Peyer's patch (tissue), 4 donors: ENCODE measurements at regions not wholly inside any gene's neighbourhood (a gene's known extent, or its start where the extent isn't known, plus 50 kb on each side); places are given as distances from the start of the nearest gene placed in this dataset.

Source experiments
- POLR2A ChIP-seq, 2 donors: fragments of 450-650 bp; IDR thresholded peaks; one replicate each; pipeline ENCODE4 v1.5.1; 2017; ENCODE audit warnings: antibody characterized with exemption in 2 of 2, mild to moderate bottlenecking in 2 of 2, moderate library complexity in 2 of 2
- TF ChIP-seq, protein P1 (sequence below), 6 experiments: fragments of 450-650 bp in 4 of 6; fragments of 200-600 bp in 2 of 6; sonication (generic) in 1 of 6; IDR thresholded peaks; one replicate each; pipeline ENCODE4 v1.5.1; 2017 to 2019; ENCODE audit warnings: antibody characterized with exemption in 6 of 6, mild to moderate bottlenecking in 3 of 6, moderate library complexity in 1 of 6

DNA sequence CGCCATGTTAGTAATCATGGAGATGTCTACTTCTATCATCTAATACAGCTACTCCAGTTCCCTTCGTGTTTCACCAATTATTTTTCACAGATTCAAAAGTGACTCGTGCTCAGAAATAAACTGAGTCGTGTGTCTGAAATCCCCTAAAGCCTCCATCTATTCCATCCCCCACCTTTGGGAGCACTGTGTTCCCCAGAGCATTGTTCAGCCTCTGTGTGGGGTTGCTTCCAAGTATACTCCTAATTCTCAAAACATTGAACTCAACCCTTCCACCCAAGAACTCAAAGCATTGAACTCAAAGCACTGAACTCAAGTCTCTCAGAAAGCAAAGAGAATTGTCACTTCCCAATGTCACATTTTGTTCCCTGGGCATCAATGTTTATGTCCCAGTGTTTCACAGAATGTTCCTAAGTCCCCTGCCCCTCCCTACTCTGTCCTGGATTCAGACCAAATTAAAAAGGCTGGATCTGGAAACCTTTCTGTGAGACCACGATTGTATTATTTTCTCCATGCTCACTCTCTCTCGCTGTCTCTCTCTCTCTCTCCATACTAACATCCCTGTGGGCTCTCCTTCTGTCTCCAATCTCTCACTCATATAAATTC, 138.5 kb upstream of the QRFPR start:
- TF ChIP-seq, protein P1, sequence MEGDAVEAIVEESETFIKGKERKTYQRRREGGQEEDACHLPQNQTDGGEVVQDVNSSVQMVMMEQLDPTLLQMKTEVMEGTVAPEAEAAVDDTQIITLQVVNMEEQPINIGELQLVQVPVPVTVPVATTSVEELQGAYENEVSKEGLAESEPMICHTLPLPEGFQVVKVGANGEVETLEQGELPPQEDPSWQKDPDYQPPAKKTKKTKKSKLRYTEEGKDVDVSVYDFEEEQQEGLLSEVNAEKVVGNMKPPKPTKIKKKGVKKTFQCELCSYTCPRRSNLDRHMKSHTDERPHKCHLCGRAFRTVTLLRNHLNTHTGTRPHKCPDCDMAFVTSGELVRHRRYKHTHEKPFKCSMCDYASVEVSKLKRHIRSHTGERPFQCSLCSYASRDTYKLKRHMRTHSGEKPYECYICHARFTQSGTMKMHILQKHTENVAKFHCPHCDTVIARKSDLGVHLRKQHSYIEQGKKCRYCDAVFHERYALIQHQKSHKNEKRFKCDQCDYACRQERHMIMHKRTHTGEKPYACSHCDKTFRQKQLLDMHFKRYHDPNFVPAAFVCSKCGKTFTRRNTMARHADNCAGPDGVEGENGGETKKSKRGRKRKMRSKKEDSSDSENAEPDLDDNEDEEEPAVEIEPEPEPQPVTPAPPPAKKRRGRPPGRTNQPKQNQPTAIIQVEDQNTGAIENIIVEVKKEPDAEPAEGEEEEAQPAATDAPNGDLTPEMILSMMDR (IDR thresholded peaks at IDR 0.05), result no peak
- TF ChIP-seq POLR2A (IDR thresholded peaks at IDR 0.05), result no peak
